ENCODE measurements at regions not wholly inside any gene's neighbourhood (a gene's known extent, or its start where the extent isn't known, plus 50 kb on each side); places are given as distances from the start of the nearest gene placed in this dataset.

- in situ Hi-C loops (cut with HindIII; ENCODE audit: low pct_unique_long_range_greater_than_20kb, low sequenced_read_pairs), result no loop called here
- no peak for TF ChIP-seq JUND (IDR thresholded peaks at IDR 0.05; ENCODE audit: low read depth)
- no peak for DNase-seq (ENCODE audit: low read depth in 1 of 2, low spot score in 1 of 2)
Observed at GRCh38 chr6:150456466-150456865, 87.7 kb downstream of the IYD start.

- TF ChIP-seq JUND (IDR thresholded peaks at IDR 0.05; ENCODE audit: low read depth), result no peak
- in situ Hi-C loops (cut with HindIII; ENCODE audit: low pct_unique_long_range_greater_than_20kb, low sequenced_read_pairs), result no loop called here
- DNase-seq (ENCODE audit: low read depth in 1 of 2, low spot score in 1 of 2), result no peak
Observed at GRCh38 chr6:150456902-150457643, 88.3 kb downstream of the IYD start.

GRCh38 chr6:150458579-150458978, 89.8 kb downstream of the IYD start:
- in situ Hi-C loops (cut with HindIII; ENCODE audit: low pct_unique_long_range_greater_than_20kb, low sequenced_read_pairs), result no loop called here
- DNase-seq (ENCODE audit: low read depth in 1 of 2, low spot score in 1 of 2), result no peak
- no peak for TF ChIP-seq JUND (IDR thresholded peaks at IDR 0.05; ENCODE audit: low read depth)

- TF ChIP-seq JUND (IDR thresholded peaks at IDR 0.05; ENCODE audit: low read depth), result no peak
- in situ Hi-C loops (cut with HindIII; ENCODE audit: low pct_unique_long_range_greater_than_20kb, low sequenced_read_pairs), result no loop called here
- no peak for DNase-seq (ENCODE audit: low read depth in 1 of 2, low spot score in 1 of 2)
Observed at GRCh38 chr6:150463852-150464251, 95.0 kb downstream of the IYD start.

- in situ Hi-C loops (cut with HindIII; ENCODE audit: low pct_unique_long_range_greater_than_20kb, low sequenced_read_pairs), result no loop called here
- no peak for TF ChIP-seq JUND (IDR thresholded peaks at IDR 0.05; ENCODE audit: low read depth)
Observed at GRCh38 chr6:150464966-150465365, 96.2 kb downstream of the IYD start.

GRCh38 chr6:150465610-150466009, 96.8 kb downstream of the IYD start:
- no peak for TF ChIP-seq JUND (IDR thresholded peaks at IDR 0.05; ENCODE audit: low read depth)
- in situ Hi-C loops (cut with HindIII; ENCODE audit: low pct_unique_long_range_greater_than_20kb, low sequenced_read_pairs), result no loop called here
- no peak for DNase-seq (ENCODE audit: low read depth in 1 of 2, low spot score in 1 of 2)

More at GRCh38 chr6:150464966-150465365, 96.2 kb downstream of the IYD start:
- no peak for DNase-seq (ENCODE audit: low read depth in 1 of 2, low spot score in 1 of 2)

- in situ Hi-C loops (cut with HindIII; ENCODE audit: low pct_unique_long_range_greater_than_20kb, low sequenced_read_pairs), result no loop called here
- no peak for DNase-seq (ENCODE audit: low read depth in 1 of 2, low spot score in 1 of 2)
- no peak for TF ChIP-seq JUND (IDR thresholded peaks at IDR 0.05; ENCODE audit: low read depth)
Observed at GRCh38 chr6:150466196-150466595, 97.4 kb downstream of the IYD start.

- TF ChIP-seq JUND (IDR thresholded peaks at IDR 0.05; ENCODE audit: low read depth), result no peak
- no peak for DNase-seq (ENCODE audit: low read depth in 1 of 2, low spot score in 1 of 2)
- in situ Hi-C loops (cut with HindIII; ENCODE audit: low pct_unique_long_range_greater_than_20kb, low sequenced_read_pairs), result no loop called here
Observed at GRCh38 chr6:150470131-150470530, 101.3 kb downstream of the IYD start.

GRCh38 chr6:150470960-150471665, 102.3 kb downstream of the IYD start:
- in situ Hi-C loops (cut with HindIII; ENCODE audit: low pct_unique_long_range_greater_than_20kb, low sequenced_read_pairs), result no loop called here
- no peak for TF ChIP-seq JUND (IDR thresholded peaks at IDR 0.05; ENCODE audit: low read depth)
- no peak for DNase-seq (ENCODE audit: low read depth in 1 of 2, low spot score in 1 of 2)

GRCh38 chr6:150478656-150479545, 110.1 kb downstream of the IYD start:
- in situ Hi-C loops (cut with HindIII; ENCODE audit: low pct_unique_long_range_greater_than_20kb, low sequenced_read_pairs), result no loop called here
- no peak for DNase-seq (ENCODE audit: low read depth in 1 of 2, low spot score in 1 of 2)
- TF ChIP-seq JUND (IDR thresholded peaks at IDR 0.05; ENCODE audit: low read depth), result no peak

GRCh38 chr6:150482883-150483409, 114.1 kb downstream of the IYD start:
- TF ChIP-seq JUND (IDR thresholded peaks at IDR 0.05; ENCODE audit: low read depth), result no peak
- DNase-seq (ENCODE audit: low read depth in 1 of 2, low spot score in 1 of 2), result no peak
- in situ Hi-C loops (cut with HindIII; ENCODE audit: low pct_unique_long_range_greater_than_20kb, low sequenced_read_pairs), result no loop called here

GRCh38 chr6:150485161-150485958, 114.3 kb upstream of the PLEKHG1 start:
- in situ Hi-C loops (cut with HindIII; ENCODE audit: low pct_unique_long_range_greater_than_20kb, low sequenced_read_pairs), result no loop called here
- no peak for TF ChIP-seq JUND (IDR thresholded peaks at IDR 0.05; ENCODE audit: low read depth)
- DNase-seq (ENCODE audit: low read depth in 1 of 2, low spot score in 1 of 2), result no peak
